ENCODE measurements at regions not wholly inside any gene's neighbourhood (a gene's known extent, or its start where the extent isn't known, plus 50 kb on each side); places are given as distances from the start of the nearest gene placed in this dataset.
"Not testable (repeated sequence)": the region's sequence is repeated elsewhere in the genome, so short reads cannot be mapped to it uniquely, and the experiment has no call there.

DNA sequence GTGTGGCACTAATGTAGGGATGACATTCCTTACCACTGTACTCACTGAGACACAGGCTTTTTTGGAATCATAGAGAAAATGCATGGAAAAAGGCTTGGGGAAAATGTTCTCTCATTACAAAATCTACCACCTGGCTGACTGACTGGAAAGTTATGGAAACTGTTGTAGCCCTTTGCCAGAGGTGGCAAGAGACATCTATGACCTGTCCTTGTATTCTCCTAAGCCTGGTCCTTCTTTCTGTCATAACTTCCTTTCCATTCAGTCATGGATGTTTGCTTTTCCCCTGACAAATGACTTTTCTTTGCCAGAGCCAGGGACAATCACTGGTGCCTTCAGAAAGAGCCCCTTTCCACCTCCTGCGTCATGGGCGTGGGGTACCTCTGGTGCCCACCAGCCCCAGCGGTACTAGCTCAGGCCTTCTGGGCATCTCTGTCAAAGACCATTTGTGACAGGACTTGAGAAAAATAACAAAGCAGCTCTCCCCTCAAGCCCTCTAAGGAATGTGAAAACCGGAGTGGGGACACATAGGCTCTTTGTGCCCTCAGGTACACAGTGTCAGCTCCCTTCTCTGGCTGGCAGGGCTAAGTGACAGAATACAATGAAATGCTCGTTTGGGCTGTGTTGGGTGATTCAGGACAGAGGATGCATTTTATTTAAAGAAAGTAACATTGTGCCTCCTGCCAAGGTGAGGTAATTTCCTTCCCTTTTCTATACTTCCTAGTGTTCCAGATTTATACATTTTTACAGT lies 381.1 kb upstream of the RASGRP1 start:
- no peak for DNase-seq
- intact Hi-C loops (cut with DNase I) = no loop called here

DNA sequence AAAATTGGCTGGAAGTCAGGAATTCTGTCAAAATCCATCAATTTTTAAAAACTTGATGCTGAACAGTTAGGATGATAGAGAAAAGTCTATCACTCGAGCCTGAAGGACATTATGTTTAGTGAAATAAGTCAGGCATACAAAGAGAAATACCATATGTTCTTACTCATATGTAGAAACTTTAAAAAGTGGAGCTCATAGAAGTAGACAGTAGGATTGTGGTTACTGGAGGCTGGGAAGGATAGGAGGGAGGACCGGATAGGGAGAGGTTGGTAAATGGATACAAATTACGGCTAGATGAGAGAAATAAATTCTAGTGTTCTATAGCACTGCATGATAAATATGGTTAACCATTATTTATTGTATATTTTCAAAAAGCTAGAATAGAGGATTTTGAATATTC lies 389.5 kb upstream of the RASGRP1 start:
- intact Hi-C loops (cut with DNase I) = no loop called here
- no peak for DNase-seq

DNA sequence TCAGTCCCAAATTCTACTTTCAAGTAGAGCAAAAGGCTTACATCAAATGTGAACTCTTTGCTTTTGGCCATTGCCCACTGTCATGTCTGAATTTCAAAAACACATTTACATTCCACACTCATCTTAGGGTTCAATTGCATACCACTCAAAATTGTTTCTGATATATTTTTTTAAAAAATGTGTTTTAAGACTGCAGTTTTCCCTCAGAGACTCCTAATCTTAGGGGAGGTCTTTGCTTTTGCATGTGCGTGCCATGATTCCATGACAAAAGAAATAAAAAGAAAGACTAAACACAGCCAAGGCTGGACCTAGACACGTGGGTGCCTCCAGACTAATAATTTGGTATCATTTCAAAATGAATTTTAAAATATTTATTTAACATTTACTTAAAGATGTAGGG lies 396.8 kb upstream of the RASGRP1 start:
- intact Hi-C loops (cut with DNase I) = no loop called here
- no peak for DNase-seq

DNA sequence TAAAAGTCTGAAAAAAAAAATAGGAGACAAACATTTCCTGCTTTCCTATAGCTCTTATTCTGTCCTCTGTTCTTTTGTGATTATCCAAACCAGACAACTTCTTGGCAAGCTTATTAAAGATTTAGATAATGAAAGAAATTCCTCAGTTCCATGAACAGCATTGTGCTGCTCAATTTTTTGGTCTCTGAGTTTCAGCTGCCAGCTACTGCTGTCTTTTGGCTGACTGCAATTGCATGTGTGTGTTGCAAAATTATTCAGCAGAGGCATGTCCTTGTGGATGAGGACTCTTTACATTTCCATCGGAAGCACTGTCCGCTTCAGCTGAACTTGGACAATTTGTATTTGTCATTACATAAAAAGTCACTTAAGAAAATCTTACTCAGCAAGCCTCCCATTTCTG lies 397.3 kb upstream of the RASGRP1 start:
- no peak for DNase-seq
- intact Hi-C loops (cut with DNase I) = no loop called here

DNA sequence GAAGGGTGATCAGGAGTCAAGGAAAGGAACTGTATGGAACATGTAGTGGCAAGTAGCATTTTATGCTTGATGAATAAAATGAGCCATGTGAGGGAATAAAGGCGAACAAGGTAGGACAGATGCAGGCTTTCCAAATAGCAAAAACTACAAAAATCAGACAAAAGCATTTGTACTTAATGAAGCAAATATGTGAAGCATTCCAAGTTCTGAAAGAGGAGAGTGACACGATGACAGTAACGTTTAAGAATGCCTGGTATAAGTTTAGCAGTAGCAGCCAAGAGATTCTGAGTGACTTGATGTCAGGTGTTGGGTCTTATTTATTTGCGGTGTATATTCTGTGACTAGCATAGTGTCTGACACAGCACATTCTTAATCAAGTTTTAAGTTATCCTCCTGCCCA lies 408.2 kb upstream of the RASGRP1 start:
- no peak for DNase-seq
- intact Hi-C loops (cut with DNase I) = no loop called here

DNA sequence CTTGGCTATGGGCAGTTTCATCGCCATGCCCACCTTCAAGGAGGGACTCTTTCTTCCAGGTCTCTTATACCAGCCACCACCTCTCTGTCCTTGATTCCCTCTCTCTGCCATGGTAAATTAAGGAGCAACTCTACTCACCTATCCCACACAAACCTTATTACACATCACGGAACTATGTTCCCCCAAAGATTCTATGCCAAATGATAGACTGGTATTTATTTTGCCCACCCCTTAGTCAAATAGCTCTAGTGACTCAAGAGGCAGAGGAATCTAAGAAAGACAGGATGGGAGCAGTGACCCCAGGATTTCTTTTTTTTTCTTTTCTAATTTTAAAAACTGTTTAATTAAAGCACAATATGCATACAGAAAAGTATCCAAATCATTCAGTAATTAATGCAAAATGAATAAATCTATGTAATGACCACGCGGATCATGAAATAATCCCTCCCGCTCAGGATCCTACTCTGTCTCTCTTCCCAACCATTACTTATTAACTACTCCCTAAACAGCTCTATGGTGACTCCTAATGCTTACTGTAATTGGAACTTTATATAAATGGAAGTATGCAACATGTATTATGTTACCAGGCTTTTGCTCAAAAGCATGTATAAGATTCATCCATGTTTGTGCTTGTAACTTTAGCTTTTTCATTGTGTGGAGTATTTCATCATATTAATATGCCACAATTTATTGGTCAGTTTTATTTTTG lies 410.8 kb upstream of the RASGRP1 start:
- DNase-seq = no peak
- intact Hi-C loops (cut with DNase I) = no loop called here

DNA sequence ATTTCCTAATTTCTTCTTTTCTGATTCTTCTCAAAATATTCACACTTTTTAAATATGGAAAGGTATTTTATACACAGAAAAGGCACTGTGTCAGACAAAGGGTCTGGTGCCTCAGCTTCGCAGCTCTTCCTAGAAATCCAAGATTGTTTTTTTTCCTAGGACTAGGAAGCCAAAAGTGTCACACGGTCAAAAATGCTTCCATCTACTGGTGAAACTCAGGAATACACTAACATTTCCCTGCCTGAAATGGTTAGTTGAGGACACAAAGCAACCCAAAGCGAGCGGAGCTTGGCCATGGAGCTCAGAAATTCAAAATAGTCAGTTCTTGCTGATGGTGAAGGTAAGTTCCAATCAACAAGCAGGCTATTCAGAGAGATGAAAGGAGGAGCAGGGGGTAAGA lies 426.5 kb upstream of the RASGRP1 start:
- intact Hi-C loops (cut with DNase I) = no loop called here
- DNase-seq = peak in 2 of 42 donors; percentile 7

DNA sequence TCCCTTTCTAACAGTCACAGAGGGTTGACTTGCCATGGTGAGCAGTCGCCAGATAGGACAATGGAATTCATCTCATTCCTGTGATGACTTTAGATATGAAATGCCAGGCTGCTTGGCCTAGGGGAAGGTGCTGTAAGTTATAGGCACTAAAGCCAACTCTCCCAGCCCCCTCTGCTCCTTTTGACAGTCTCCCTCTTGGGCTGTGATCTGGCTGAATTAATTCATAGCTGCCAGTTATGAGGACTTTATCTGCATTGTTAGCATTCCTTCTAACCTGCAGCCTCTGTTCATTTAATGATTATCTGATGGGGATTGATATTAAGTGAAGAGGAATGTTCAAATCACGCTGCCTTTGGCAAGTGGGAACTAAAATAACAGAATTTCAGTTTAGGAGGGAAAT lies 427.1 kb upstream of the RASGRP1 start:
- no peak for DNase-seq
- intact Hi-C loops (cut with DNase I) = no loop called here

DNA sequence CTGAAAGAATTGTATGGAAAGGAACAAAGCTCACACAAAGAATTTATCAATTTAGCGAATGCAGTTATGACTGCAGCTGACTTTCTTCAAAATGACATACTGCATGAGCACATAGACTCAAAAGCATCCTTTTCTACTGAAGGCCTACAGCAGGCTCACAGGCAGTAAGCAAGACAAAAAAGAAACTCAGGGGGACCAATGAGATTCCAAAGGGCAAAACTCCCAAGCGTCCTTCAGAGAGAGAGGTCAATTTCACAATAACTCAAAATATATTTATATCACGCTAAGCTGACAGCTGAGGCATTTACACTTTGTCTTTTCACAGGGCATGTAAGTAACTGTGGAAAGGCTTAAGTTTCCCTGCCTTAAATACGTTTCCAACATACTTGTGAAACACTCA lies 427.9 kb upstream of the RASGRP1 start:
- intact Hi-C loops (cut with DNase I) = no loop called here
- no peak for DNase-seq

DNA sequence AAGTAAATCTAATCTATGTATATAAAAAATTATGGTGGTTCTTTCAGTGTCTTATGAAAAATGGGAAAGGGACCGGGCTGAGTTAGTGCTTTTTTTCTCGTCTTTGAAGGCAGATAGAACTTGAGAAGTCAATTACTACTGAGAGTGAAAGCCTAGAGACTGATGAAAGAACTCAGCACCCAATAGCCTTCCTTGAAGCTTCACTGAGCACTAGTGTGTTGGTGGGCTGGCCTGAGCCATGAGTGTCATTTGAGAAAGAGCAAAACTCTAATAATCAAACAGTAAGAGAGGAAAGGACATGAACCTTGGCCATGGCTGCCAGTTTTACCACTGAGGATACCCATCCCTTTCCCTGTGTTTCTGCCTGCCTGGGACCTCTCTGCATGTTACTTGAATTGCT lies 428.3 kb upstream of the RASGRP1 start:
- DNase-seq = peak in 1 of 42 donors; percentile 1
- intact Hi-C loops (cut with DNase I) = no loop called here

DNA sequence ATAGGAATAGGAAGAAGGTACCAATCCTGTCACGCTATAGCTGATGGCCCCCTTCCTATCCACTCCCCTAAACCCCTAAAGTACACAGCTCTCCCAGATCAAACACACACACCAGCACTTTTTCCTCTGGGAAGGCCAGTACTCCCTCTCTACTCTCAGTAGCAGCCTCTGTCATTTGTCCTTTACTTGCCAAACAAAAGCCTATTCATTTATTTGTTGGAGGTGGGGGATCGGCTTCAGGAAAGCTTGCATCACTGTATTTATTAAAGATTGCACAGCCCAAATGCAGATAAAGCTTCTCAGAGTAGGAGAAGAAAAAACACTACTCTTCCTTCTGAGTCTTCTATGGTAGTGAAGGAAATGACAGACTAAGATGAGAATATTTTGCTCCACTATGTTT lies 429.7 kb upstream of the RASGRP1 start:
- peak in 2 of 42 donors; percentile 21 to 23 for DNase-seq
- intact Hi-C loops (cut with DNase I) = no loop called here

DNA sequence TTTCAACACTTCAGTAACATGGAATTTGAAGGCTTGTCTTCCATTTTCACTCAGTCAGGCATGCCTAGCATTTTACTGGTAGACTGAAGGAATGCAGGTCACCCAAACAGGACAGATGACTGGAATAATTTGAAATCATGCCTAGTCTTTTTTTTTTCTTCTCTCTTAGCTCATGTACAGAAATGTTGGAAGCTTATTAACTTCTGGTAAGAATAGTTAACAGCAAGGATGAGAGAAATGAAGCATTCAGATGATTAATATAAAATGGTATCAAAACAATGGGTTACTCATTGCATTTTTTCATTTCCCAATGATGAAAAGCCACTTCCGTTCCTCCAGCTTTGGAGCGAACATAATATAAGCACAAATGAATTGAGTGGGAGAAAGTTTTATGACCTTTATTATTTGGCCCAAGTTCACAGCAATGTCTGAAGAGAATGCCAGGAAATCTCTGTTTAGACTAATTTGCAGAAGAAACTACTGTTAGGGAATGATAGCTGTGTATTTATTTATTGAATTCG lies 431.6 kb upstream of the RASGRP1 start:
- intact Hi-C loops (cut with DNase I) = no loop called here
- DNase-seq = no peak

DNA sequence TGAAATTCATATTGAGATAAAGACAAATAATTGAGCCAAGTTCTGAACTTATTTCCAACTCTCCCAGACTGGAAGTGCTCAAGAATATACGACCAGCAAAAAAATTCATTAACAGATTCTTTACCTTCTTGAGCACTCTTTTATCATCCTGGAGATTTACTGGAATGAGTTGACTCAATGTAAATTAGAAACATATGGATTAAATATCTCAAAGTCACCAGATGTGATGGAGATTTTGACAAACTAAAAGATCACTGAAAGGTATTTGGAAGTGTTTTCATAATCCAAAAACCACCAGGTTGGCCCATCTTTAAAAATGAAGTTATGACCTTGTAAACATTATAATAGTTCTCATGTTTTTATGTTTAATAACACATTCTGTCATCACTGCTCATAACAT lies 433.2 kb upstream of the RASGRP1 start:
- intact Hi-C loops (cut with DNase I) = no loop called here
- no peak for DNase-seq

DNA sequence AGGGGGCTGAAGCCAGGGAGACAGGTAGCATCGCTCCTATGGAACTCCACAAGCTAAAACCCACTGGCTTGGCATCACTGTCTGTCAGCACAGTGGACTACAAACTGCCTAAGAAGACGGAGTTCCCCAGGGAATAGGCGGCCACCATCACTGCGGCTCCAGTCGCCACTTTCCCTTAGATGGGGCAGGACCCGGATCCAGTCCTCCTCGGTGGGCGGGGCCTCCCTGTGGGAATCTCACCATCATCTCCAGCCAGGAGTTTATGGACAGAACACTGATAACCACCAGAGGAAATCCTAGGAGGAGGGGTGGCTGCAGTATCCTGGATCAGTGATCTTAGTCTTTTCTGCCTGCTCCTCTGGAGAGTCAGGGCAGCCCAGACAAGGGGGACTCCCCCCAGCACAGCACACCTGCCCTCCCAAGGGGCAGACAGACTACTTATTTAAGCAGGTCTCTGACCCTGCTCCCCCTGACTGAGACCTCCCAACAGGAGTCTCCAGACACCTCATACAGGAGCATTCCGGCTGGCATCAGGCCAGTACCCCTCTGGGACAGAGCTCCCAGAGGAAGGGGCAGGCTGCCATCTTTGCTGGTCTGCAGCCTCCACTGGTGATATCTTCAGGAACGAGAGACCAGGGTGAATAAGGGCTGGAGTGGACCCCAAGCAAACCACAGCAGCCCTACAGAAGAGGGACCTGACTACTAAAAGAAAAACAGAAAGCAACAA lies 435.6 kb upstream of the RASGRP1 start:
- intact Hi-C loops (cut with DNase I) = no loop called here
- no peak for DNase-seq

DNA sequence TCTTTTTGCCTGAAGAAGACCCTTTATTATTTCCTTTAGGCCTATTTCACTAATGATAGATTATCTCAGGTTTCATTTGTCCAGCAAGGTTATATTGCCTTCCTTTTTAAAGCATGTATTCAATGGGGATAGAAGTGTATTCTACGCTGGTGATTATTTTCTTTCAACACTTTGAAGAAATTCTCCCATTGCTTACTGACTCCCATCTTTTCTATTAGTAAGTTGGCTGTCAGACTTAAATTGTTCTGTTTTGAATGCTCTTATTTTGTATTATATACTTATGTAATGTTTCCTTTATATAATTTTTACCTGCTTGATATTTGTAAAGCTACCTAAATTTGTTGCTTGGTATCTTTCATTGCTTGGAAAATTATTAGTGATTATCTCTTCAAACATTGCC lies 445.1 kb upstream of the RASGRP1 start:
- DNase-seq = no peak
- intact Hi-C loops (cut with DNase I) = no loop called here

DNA sequence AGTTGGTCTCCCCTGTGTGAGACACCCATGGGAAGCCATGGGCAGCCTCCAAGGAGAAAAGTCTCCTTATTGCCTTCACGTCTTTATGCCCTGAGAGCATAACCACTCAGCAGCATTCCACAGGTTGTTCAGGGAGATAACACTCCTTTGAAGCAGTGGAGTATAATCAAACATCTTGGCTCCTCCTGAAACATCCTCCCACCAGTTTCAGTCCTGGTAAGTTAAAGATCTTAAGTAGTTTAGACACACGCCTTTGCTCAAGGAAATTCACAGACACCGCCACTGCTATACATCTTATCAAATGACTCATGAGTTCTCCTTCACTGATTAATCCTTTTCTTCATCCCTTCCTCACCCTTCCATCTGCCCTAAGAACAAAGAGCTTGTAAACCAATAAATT lies 446.5 kb upstream of the RASGRP1 start:
- intact Hi-C loops (cut with DNase I); DNase-seq: not testable (repeated sequence)

DNA sequence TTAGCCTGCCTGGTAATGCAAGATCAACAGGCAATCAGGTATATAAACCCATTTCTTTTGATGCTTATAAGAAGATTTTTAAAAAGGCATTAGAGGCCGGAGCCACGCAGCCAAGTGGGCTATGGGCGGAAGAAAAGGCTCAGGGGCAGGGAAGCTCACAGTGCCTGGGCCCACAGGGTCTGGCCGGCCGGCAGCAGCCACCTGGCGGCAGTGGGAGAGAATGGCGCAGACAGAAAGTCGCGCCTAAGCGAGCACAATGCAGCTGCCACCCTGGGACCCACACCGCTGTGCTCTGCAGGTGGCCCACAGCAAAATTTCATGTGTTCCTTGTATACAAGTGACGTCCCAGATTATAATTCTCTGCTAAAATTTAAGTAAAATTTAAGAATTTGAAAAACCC lies 448.6 kb upstream of the RASGRP1 start:
- intact Hi-C loops (cut with DNase I) = no loop called here
- DNase-seq = no peak

DNA sequence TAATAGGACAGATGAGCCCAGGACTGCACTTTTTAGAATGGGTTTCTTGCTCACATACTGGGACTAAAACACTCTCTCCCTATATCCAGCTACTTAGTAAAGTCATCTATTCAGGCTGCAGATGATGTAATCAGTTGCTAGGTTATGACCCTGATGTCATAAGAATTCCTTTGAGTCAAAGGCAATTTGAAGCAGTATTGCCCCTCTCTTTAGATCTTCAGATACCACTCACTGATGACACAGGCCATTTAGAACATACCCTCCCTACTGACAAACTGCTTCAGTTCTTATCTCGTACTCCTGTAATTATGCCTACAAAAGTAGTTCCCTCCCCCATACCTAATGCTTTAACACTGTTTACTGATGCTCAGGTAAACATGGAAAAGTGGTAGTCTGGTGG lies 450.1 kb upstream of the RASGRP1 start:
- intact Hi-C loops (cut with DNase I) = no loop called here
- DNase-seq = no peak

DNA sequence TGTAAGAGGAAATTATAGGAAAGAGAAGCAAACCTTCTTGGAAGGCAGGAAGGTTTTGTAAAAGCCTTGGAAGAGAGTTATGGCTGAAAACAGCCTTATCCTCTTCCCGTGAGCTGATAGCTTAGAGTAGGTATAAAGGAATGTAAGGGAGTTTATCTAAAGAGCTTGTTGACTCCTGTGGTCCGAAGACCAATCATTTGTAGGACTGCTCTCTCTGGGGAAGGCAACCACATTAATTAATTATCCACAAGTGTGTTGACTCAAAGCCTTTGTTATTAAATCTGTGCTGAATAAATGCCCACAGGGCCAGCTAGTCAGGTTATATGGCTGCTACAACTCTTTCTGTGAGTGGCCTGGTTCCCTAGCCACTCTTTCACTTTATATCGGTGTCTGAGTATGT lies 452.1 kb upstream of the RASGRP1 start:
- intact Hi-C loops (cut with DNase I) = no loop called here
- no peak for DNase-seq

DNA sequence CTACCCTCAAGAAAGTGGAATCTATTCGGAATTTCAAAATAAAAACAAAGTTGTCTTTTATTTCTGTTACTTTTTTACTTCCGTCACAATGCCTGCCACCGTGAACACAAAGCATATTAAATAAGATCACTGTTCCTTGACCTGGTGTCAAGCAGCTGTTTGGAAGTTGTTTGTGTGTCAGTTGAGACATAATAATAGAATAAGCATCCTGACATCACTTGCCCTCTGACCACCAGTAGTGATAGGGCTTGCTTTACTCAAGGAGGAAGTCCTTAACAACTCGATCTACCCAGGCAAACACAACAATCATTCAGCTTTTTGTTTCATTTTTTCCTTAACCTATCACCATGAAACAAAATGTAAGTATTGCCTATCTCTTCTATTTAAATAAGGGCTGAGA lies 454.4 kb upstream of the RASGRP1 start:
- DNase-seq = no peak
- intact Hi-C loops (cut with DNase I) = no loop called here

Data from head of caudate nucleus (tissue), 42 donors.